Common myeloid progenitor, CD34-positive (primary cell): ENCODE measurements at regions not wholly inside any gene's neighbourhood (a gene's known extent, or its start where the extent isn't known, plus 50 kb on each side); places are given as distances from the start of the nearest gene placed in this dataset.

Experiments
- CTCF ChIA-PET: fragments of 350-600 bp; sonication (Branson Sonifier 250); formaldehyde crosslinking; loops from one replicate; lab custom pipeline; 2021; ENCODE audit warnings: antibody characterized with exemption; lab: Charles Lee
- POLR2A ChIA-PET: fragments of 350-600 bp; sonication (Branson Sonifier 250); formaldehyde crosslinking; loops from one replicate; lab custom pipeline; 2021; ENCODE audit warnings: antibody characterized with exemption; lab: Charles Lee
- DNase-seq, 3 donors: peaks; one replicate each; pipeline versions ENCODE4 v3.0.0 to v3.0.0-alpha.2; 2013
- H3K27ac ChIP-seq, 2 experiments: 1 replicate in 1 of 2; 2 replicates in 1 of 2; pipeline ENCODE4 v1.7.0; 2013; ENCODE audit warnings: inconsistent platforms in 2 of 2, low read length in 2 of 2, mild to moderate bottlenecking in 2 of 2, low read depth in 1 of 2, moderate library complexity in 1 of 2; ENCODE audit not compliant: severe bottlenecking in 2 of 2, insufficient read depth in 1 of 2, poor library complexity in 1 of 2
- H3K27me3 ChIP-seq, 5 experiments: replicated peaks in 2 of 5; 1 replicate in 3 of 5; 2 replicates in 2 of 5; pipeline versions ENCODE4 v1.6.1 to v1.7.0; 2013; ENCODE audit warnings: low read length in 4 of 5, mild to moderate bottlenecking in 2 of 5, moderate library complexity in 2 of 5, inconsistent platforms in 1 of 5; ENCODE audit not compliant: insufficient read depth in 5 of 5, control insufficient read depth in 4 of 5
- H3K36me3 ChIP-seq, 4 experiments: 1 replicate in 2 of 4; 2 replicates in 2 of 4; pipeline versions ENCODE4 v1.6.1 to v1.7.0; 2013; ENCODE audit warnings: low read length in 3 of 4, control low read depth in 1 of 4, mild to moderate bottlenecking in 1 of 4; ENCODE audit not compliant: control insufficient read depth in 4 of 4, insufficient read depth in 4 of 4
- H3K4me1 ChIP-seq, 4 experiments: 1 replicate in 3 of 4; 2 replicates in 1 of 4; pipeline versions ENCODE4 v1.6.1 to v1.7.1; 2013; ENCODE audit warnings: low read length in 3 of 4, mild to moderate bottlenecking in 3 of 4, control low read depth in 1 of 4, inconsistent platforms in 1 of 4, moderate library complexity in 1 of 4; ENCODE audit not compliant: control insufficient read depth in 4 of 4, insufficient read depth in 4 of 4; ENCODE audit errors: control extremely low read depth in 1 of 4
- H3K4me3 ChIP-seq, 7 experiments: 1 replicate in 4 of 7; 2 replicates in 3 of 7; pipeline versions ENCODE4 v1.5.1 to v1.7.0; 2013; ENCODE audit warnings: mild to moderate bottlenecking in 7 of 7, low read length in 6 of 7, moderate library complexity in 6 of 7, inconsistent platforms in 2 of 7, low read depth in 2 of 7, control low read depth in 1 of 7; ENCODE audit not compliant: insufficient read depth in 4 of 7, control insufficient read depth in 1 of 7; ENCODE audit errors: extremely low read depth in 1 of 7
- H3K9me3 ChIP-seq, 5 experiments: 1 replicate in 4 of 5; 2 replicates in 1 of 5; pipeline versions ENCODE4 v1.6.1 to v1.7.1; 2013; ENCODE audit warnings: low read length in 4 of 5, mild to moderate bottlenecking in 2 of 5, inconsistent platforms in 1 of 5, low read depth in 1 of 5, moderate library complexity in 1 of 5; ENCODE audit not compliant: control insufficient read depth in 4 of 5, insufficient read depth in 2 of 5; ENCODE audit errors: control extremely low read depth in 1 of 5
- WGBS: methylation state at CpG from one replicate; pipeline ENCODE4 v1.1.5; 2013; ENCODE audit not compliant: insufficient coverage; 5-methylcytosine and 5-hydroxymethylcytosine counted together

GRCh38 chr9:107221321-107221720 is 61.8 kb upstream of the RAD23B start:
- Histone ChIP-seq H3K9me3 (no peaks in the 10 kb centered on the region), H3K27ac (no peak overlapping the region), H3K4me1 (no peaks in the 10 kb centered on the region), H3K36me3 (no peaks in the 10 kb centered on the region), H3K4me3 (no peak overlapping the region), H3K27me3 (no peaks in the 10 kb centered on the region)
- ChIA-PET POLR2A (no interaction called here), CTCF (no interaction called here)
- no peak for DNase-seq
- WGBS, result 12% methylated on average over 2 of the region's 2 CpGs

GRCh38 chr9:107222020-107222522 is 61.0 kb upstream of the RAD23B start:
- DNase-seq, result no peak
- no peak overlapping the region for H3K27ac ChIP-seq
- no peaks in the 10 kb centered on the region for H3K27me3 ChIP-seq
- H3K9me3 ChIP-seq, result no peaks in the 10 kb centered on the region
- ChIA-PET POLR2A (no interaction called here), CTCF (no interaction called here)
- H3K36me3 ChIP-seq, result no peaks in the 10 kb centered on the region
- WGBS, result 96% methylated on average over 7 of the region's 7 CpGs
- H3K4me3 ChIP-seq, result no peak overlapping the region
- H3K4me1 ChIP-seq, result no peaks in the 10 kb centered on the region

GRCh38 chr9:107223381-107223780 is 59.7 kb upstream of the RAD23B start:
- Histone ChIP-seq H3K9me3 (no peaks in the 10 kb centered on the region), H3K27me3 (peaks cover 0 to 4% (median 2%) of the 10 kb centered on the region in 5 experiments), H3K36me3 (no peaks in the 10 kb centered on the region), H3K27ac (no peak overlapping the region), H3K4me3 (no peak overlapping the region), H3K4me1 (no peaks in the 10 kb centered on the region)
- CTCF ChIA-PET, result no interaction called here
- no peak for DNase-seq
- no CpG with 5 or more reads among the region's 2 CpGs for WGBS
- POLR2A ChIA-PET, result no interaction called here

GRCh38 chr9:107224252-107224651 is 58.8 kb upstream of the RAD23B start:
- DNase-seq, result no peak
- Histone ChIP-seq H3K4me3 (no peak overlapping the region), H3K27ac (no peak overlapping the region), H3K27me3 (peaks cover 0 to 6% (median 2%) of the 10 kb centered on the region in 5 experiments), H3K4me1 (no peaks in the 10 kb centered on the region), H3K36me3 (no peaks in the 10 kb centered on the region), H3K9me3 (no peaks in the 10 kb centered on the region)
- ChIA-PET CTCF (interaction anchor here (0.6 kb wide), 1 partner anchor 112 kb away, joined by 3 read pairs; no protein-coding TSS in a partner anchor), POLR2A (no interaction called here)
- WGBS, result no CpG with 5 or more reads among the region's 2 CpGs

GRCh38 chr9:107226421-107226820 is 56.7 kb upstream of the RAD23B start:
- H3K36me3 ChIP-seq, result no peaks in the 10 kb centered on the region
- no peak for DNase-seq
- H3K9me3 ChIP-seq, result no peaks in the 10 kb centered on the region
- peaks cover 0 to 15% (median 4%) of the 10 kb centered on the region in 5 experiments for H3K27me3 ChIP-seq
- ChIA-PET CTCF (no interaction called here), POLR2A (no interaction called here)
- WGBS, result no CpG with 5 or more reads among the region's 2 CpGs
- no peak overlapping the region for H3K27ac ChIP-seq
- no peaks in the 10 kb centered on the region for H3K4me1 ChIP-seq
- no peak overlapping the region for H3K4me3 ChIP-seq

GRCh38 chr9:107227774-107228173 is 55.3 kb upstream of the RAD23B start:
- DNase-seq, result no peak
- ChIA-PET CTCF (interaction anchor here (1.5 kb wide), 1 partner anchor 12 kb away, joined by 4 read pairs; no protein-coding TSS in a partner anchor), POLR2A (no interaction called here)
- Histone ChIP-seq H3K27ac (no peak overlapping the region), H3K27me3 (peaks cover 0 to 15% (median 4%) of the 10 kb centered on the region in 5 experiments), H3K4me1 (no peaks in the 10 kb centered on the region), H3K36me3 (no peaks in the 10 kb centered on the region), H3K9me3 (no peaks in the 10 kb centered on the region), H3K4me3 (no peak overlapping the region)
- WGBS, result 92% methylated on average over 2 of the region's 3 CpGs

- ChIA-PET CTCF (interaction anchor here (1.3 to 1.5 kb wide), 2 partner anchors 11 to 12 kb away, joined by 4 read pairs; no protein-coding TSS in a partner anchor), POLR2A (no interaction called here)
- 73% methylated on average over 3 of the region's 6 CpGs for WGBS
- Histone ChIP-seq H3K9me3 (no peaks in the 10 kb centered on the region), H3K4me1 (no peaks in the 10 kb centered on the region), H3K27ac (no peak overlapping the region), H3K27me3 (peaks cover 3 to 15% (median 4%) of the 10 kb centered on the region in 5 experiments), H3K36me3 (no peaks in the 10 kb centered on the region), H3K4me3 (no peak overlapping the region)
- no peak for DNase-seq
Measured at GRCh38 chr9:107228496-107229039, 54.5 kb upstream of the RAD23B start.
